ENCODE measurements at regions not wholly inside any gene's neighbourhood (a gene's known extent, or its start where the extent isn't known, plus 50 kb on each side); places are given as distances from the start of the nearest gene placed in this dataset.

DNA sequence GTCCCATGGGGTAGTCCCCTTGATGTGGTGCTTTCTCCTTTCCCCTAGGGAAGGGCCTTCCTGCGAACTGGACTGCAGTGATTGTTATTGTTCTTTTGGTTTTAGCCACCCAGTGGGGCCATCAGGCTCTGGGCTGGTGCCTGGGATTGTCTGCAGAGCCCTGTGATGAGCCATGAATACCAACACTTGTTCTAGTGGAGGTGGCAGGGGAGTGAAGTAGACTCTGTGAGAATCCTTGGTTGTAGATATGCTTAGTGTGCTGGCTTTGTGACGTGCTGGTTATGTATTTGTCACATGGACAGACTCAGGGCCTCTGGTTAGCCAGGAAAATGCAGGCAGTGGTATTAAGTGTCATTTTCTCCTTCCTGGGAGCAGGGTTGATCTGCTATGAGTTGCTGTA, 51.8 kb upstream of the NDUFB4 start:
- DNase-seq (ENCODE audit: low spot score) = no peak

DNA sequence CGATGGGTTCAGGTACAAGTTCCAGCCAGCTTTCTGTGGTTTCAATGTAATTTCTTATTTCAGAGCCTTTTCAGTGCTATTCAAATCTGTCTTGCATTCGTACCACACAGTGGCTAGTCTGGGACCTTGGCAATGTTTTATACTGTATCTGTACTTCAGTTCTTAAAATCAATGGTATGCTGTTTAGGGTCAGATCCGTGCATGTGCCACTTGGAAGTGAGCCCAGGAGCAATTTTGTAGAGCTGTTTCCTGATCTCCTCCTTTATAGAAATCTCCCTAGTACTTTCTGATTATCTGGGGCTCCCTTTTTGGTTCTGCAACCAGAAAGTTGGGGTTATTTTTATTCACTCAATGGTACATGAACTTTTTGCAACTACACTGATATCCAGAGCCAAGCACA, 59.5 kb upstream of the NDUFB4 start:
- DNase-seq (ENCODE audit: low spot score) = no peak

DNA sequence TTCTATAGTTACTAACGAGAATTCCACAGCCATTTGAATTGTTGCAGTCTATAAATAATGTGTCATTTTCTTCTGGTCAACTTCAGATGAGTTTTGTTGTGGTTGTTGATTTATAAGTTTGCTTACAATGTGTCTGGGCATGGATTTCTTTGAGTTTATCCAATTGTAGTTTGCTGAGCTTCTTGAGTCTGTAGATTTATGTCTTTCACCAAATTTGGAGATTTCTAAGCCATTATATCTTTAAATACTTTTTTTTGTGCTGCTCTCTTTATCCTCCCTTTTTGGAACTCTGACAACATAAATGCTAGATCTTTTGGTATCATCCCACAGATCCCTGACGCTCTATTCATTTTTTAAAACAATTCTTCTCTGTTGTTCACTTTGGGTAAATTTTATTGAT, 63.2 kb upstream of the NDUFB4 start:
- no peak for DNase-seq (ENCODE audit: low spot score)

DNA sequence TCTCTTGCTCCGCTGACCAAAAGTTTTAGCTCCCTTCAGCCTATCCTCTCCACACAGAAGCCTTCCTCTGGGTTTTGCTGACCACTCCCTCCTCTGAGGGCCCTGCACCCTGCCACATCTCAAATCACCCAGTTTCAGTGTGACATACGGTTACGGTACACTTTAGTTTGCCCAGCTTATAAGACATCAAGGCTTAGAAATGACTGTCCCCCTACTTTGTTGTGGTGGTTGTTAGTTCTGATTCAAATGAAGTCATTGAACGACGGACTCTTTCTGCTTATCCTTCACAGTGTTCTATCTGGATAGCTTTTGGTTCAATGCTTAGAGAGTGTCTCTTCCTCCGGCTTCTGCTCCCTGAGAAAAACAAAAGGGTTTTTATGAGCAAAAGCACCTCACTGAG, 68.0 kb upstream of the NDUFB4 start:
- peak; percentile 27 for DNase-seq (ENCODE audit: low spot score)

DNA sequence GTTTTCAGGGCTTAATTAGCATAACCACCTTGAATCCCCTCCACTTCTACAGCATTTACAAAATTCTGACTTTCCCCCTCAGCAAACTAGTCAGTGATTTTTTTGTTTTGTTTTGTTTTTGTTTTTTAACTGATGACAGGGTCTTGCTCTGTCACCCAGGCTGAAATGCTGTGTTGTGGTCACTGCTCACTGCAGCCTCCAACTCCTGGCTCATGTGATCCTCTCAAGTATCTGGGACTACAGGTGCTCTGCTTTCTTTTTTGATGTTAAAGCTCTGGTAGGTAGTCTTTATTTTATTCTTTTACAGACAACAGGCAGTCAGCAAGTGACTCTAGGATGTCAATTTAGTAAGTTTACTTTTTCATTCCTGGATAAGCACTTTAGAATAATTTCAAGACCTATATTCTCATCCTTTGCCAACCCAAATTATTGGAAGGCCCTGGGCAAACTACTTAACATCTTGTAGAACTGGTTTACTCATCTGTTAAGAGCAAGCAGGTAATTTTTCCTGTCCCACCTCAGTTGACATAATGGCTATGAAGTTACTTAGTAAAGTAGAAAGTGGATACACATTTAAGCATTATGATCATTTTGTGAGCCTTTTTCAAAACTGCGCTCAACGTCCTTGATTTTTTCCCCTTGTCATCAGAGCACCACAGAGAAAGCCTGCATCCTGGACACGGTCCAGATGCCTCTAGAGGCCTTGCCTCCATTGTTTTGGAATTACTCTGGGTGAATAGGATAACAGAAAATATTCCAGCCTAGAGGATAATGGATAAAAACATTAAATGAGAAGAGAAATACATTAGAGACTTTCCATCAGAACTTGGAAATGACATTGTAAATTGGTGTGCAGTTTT, 69.9 kb upstream of the NDUFB4 start:
- DNase-seq (ENCODE audit: low spot score) = no peak

DNA sequence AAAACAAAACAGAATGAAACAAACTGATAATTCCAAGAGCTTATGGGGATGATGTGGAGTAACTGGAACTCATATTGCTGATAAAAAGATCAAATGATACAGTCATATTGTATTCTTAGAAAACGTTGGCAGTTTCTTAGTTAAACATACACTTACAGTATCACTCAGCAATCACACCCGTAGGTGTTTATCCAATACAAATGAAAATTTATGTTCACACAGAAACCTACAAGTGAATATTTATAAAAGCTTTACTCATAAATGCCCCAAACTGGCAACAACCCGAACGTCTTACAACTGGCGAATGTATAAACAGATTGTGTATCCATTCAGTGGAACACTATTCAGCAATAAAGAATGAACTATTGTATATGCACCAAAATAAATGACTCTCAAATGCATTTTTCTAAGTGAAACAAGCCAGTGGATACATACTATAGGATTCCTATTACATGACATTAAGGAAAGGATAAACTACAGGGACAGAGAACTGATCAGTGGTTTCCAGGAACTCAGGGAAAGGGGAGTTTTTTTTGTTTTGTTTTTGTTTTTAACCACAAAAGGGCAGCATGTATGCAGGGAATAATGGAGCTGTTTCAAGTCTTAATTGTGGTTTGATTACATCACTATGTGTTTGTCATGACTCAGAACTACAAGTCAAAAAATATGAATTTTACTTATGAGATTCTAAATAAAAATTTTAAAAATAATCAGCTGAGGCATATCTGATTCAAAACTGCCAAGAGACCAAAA, 71.8 kb upstream of the NDUFB4 start:
- DNase-seq (ENCODE audit: low spot score) = no peak

DNA sequence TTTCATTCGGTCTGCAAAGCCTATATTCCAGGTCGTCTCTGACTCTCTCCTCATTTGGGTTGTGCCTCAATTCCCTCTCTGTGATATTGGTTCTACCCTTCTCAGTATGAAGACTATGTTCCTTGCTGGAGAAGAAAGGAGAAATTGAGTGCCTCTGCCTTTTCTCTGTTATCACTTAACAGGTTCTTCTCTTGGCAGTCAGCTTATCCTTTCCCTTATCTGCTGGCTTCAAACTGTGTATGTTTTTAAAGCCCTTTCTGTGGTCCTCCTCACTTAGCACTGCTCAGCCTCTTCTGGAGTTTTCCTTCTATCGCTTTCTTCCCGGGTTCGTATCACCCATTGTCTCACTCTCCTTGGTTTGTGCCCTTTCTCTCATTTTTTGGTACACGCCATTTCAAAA, 65.3 kb upstream of the FSTL1 start:
- no peak for DNase-seq (ENCODE audit: low spot score)

DNA sequence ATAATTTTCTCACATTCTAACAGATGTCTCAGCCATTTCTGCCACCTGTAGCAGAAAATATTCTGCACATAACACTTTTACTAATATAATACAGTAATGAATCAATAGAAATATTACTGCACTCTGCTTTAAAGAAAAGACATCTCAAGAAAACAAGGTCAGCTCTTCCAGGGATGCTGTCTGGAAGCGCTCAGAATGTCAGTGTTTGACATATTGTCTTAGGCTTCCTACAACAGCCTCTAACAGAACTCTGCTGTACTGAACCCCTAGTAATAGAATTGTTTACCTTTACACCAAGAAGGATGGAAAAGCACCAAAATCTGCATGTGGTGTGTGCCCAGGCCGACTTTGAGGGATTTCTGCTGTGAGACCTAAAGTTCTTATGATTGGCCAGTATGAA, 61.9 kb upstream of the FSTL1 start:
- DNase-seq (ENCODE audit: low spot score) = no peak

DNA sequence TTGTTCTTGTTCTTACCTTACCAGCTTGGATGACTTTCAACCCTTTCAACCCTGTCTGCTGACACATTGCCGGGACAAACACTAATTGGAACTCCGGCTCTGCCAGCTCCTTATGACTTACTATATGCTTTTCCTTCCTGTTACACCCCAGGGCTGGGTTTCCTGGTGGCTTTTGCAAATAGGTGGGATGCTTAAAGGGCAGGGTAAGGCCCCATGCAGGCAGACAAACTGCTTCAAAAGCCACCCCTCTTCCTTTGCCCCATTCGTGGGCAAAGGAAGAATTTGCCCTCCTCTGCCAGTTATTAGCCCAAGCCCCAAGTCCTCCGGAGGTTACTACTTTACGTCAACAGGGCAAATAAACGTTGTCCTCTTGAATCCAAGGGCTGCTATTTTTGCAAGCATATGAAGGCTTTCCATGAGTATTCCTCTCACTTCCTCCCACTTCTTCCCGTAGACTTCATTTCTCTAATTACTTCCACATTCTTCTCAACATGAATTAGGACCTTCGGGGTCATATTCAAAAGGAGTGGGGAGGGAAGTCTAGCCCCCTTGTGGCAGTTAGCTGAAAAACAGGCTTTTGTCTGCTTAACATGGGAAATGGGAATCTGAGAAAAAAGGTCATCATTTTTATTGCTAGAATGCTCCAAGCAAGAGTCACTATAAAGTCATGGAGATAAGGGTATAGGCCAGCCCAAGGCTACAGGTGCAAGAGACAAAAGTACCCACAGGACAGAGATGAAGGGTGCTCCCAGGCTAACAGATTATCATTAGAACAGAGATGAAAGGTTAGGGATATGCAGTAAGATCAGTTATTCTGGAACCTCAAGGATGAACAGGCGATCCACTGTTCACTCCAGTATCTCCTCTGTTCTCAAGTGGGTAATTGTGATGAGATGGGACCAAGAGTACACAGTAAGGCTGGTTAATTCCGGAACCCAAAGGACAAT, 56.3 kb upstream of the FSTL1 start:
- DNase-seq (ENCODE audit: low spot score) = no peak

DNA sequence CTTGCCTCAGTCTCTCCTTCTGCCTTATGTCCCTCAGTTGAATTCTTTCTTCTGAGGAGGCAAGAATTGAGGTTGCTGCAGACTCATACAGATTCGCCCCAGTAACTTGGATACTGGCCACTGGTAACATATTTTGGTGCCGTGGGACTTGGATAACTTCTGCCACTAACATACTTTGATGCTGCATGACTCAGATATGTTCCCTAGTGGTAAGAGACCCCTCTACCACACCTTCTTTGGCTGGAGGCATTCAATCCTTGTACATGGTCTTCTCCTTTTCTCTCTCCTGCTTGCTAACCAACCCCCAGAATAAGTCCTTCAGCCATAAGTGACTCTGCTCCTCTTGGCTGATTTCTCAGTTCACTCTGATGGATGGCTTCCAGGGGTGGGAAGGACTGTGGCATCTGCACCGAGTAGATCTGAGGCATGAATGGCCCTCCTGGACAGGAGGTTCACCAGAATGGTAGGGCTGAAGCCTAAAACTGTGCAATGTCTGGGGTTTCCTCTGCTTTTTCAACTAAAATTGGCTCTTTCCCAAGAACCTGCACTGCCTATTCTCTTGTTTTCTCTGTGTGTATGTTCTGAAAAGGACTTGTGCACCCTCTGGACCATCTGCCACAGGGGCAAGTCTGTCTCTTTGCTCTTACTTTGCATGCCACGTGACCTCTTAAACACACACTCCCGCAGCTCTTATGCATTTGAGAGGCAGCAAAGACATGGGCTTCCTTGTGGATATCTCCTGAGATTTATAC, 55.5 kb upstream of the FSTL1 start:
- DNase-seq (ENCODE audit: low spot score) = no peak

DNA sequence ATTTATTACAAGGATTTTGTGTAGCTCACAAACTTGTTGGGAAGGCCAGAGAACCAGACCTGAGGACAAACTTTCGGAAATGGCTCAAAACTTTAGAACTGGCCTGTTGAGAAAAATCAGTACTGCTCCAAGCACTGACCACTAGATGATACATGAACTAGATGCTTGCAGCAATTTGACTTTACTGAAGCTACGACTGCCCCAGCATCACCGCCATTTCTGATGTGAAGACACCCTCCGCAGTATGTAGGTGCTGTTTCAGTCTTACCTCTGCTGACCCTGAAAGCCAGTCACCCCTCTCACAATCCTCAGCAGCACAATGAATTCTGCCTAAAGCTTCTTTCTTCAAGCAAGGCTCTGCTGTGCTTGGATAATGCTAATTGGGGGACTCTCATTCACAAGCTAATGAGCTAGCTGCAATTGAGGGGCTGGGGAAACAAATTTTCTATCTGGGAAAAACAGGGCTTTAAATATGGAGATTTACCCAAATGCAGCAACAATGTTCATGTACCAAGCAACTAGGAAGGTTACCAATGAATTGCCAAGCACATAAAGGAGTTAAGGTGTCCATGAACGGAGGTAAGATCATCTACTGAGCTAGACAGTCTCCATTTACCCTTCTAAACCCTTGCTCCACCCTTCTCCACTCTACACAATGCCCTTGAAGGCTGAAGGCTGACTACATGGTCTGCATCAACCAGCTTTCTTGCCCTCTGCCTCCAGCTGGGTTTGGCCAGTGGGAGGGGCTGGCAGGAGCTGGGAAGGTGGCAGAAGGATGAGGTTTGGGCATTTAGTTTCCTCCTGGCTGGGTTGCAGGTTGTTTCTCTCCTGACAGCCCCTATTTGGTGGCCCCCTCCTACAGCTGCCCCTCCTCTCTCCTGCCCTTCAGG, 53.2 kb upstream of the FSTL1 start:
- no peak for DNase-seq (ENCODE audit: low spot score)

DNA sequence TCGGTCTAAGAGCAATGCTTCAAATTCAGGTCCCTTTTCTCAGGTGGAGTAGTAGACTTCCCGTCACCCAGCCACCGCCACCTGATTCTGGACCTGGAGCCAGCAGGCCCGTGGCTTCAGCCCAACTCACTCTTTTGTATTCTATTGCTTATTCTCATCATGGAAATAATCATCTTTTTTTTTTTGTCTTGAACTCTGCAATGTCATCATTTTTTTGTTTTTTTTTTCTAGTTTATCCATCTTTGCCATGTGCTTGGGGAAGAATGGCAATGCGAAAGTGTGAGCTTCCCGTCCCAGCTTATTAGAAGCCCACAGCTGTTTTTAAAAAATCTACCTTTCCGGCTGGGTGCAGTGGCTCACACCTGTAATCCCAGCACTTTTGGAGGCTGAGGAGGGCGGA, 51.3 kb upstream of the FSTL1 start:
- DNase-seq (ENCODE audit: low spot score) = no peak

All from activated CD4-positive, alpha-beta T cell treated with anti-CD3 and anti-CD28 coated beads, Interleukin-2, Interleukin-4, amounts not matched to agents 100 ng/mL and 50 ng/mL, durations not matched to agents 16 hours and 8 hours (primary cell).